GM23338 (cell line): ENCODE measurements at regions not wholly inside any gene's neighbourhood (a gene's known extent, or its start where the extent isn't known, plus 50 kb on each side); places are given as distances from the start of the nearest gene placed in this dataset.

Experiments
- ATAC-seq: fragments of 200-7000 bp; cut with Tn5 transposase; 3 replicates; pipeline ENCODE4 v1.9.1; 2020
- DNase-seq: peaks from one replicate; pipeline ENCODE4 v3.0.0-alpha.2; 2015; ENCODE audit warnings: low spot score
- H2AFZ ChIP-seq: fragments of 200-600 bp; sonication (generic); 2 replicates; pipeline ENCODE4 v1.8.0; 2016; ENCODE audit warnings: antibody characterized with exemption, mild to moderate bottlenecking, moderate library complexity
- H3F3A ChIP-seq: fragments of 200-600 bp; sonication (generic); replicated peaks from 2 replicates; pipeline ENCODE4 v1.8.0; 2017; ENCODE audit warnings: antibody characterized with exemption, mixed run types, low read depth
- H3K27ac ChIP-seq: fragments of 200-600 bp; sonication (generic); 2 replicates; pipeline ENCODE4 v1.6.1; 2016; ENCODE audit warnings: low read depth
- H3K27me3 ChIP-seq: fragments of 200-600 bp; sonication (generic); 2 replicates; pipeline ENCODE4 v1.8.0; 2016; ENCODE audit warnings: mild to moderate bottlenecking, mixed run types, moderate library complexity; ENCODE audit not compliant: insufficient read depth
- H3K36me3 ChIP-seq: fragments of 200-600 bp; sonication (generic); 2 replicates; pipeline ENCODE4 v1.8.0; 2016; ENCODE audit warnings: mild to moderate bottlenecking; ENCODE audit not compliant: insufficient read depth
- H3K4me1 ChIP-seq: fragments of 200-600 bp; sonication (generic); 2 replicates; pipeline ENCODE4 v1.8.0; 2016; ENCODE audit warnings: mild to moderate bottlenecking, moderate library complexity; ENCODE audit not compliant: insufficient read depth
- H3K4me2 ChIP-seq: fragments of 200-600 bp; sonication (generic); 2 replicates; pipeline ENCODE4 v1.7.1; 2017; ENCODE audit warnings: mixed run types
- H3K4me3 ChIP-seq: fragments of 200-600 bp; sonication (generic); 2 replicates; pipeline ENCODE4 v1.6.1; 2016; ENCODE audit warnings: mixed run types
- H3K79me2 ChIP-seq: fragments of 200-600 bp; sonication (generic); replicated peaks from 2 replicates; pipeline ENCODE4 v1.8.0; 2017; ENCODE audit warnings: mild to moderate bottlenecking; ENCODE audit not compliant: insufficient read depth
- H3K9me2 ChIP-seq: fragments of 200-600 bp; sonication (generic); 2 replicates; pipeline ENCODE4 v1.8.0; 2017; ENCODE audit not compliant: insufficient read depth
- H4K20me1 ChIP-seq: fragments of 200-600 bp; sonication (generic); replicated peaks from 2 replicates; pipeline ENCODE4 v1.8.0; 2017; ENCODE audit warnings: mild to moderate bottlenecking; ENCODE audit not compliant: insufficient read depth
- H3K27ac Mint-ChIP-seq: 2 replicates; pipeline ENCODE4 v1.8.0; 2020; ENCODE audit warnings: inconsistent platforms, mild to moderate bottlenecking, moderate library complexity, mixed read lengths
- H3K27me3 Mint-ChIP-seq: 3 replicates; pipeline ENCODE4 v1.8.0; 2022; ENCODE audit warnings: low read depth, mild to moderate bottlenecking, moderate library complexity, mixed read lengths, inconsistent platforms; ENCODE audit not compliant: insufficient read depth, poor library complexity
- H3K36me3 Mint-ChIP-seq: 3 replicates; pipeline ENCODE4 v1.8.0; 2021; ENCODE audit warnings: low read depth, mild to moderate bottlenecking, inconsistent platforms, moderate library complexity, mixed read lengths
- H3K4me1 Mint-ChIP-seq: 3 replicates; pipeline ENCODE4 v1.8.0; 2020; ENCODE audit warnings: mild to moderate bottlenecking, inconsistent platforms, mixed read lengths
- H3K4me3 Mint-ChIP-seq: 3 replicates; pipeline ENCODE4 v1.8.0; 2021; ENCODE audit warnings: moderate library complexity, mild to moderate bottlenecking, inconsistent platforms, mixed read lengths
- H3K9me3 Mint-ChIP-seq: 3 replicates; pipeline ENCODE4 v1.8.0; 2020; ENCODE audit warnings: moderate library complexity, mild to moderate bottlenecking, inconsistent platforms, mixed read lengths
- CREB1 ChIP-seq: fragments of 250-450 bp; sonication (Bioruptor Pico); IDR thresholded peaks from 2 replicates; pipeline ENCODE4 v1.5.0; 2020; ENCODE audit warnings: low read depth, mild to moderate bottlenecking, moderate library complexity
- EZH2 ChIP-seq: fragments of 200-600 bp; sonication (generic); IDR thresholded peaks from one replicate; pipeline ENCODE4 v1.8.0; 2017; ENCODE audit warnings: antibody characterized with exemption, mild to moderate bottlenecking, low read depth; ENCODE audit not compliant: unreplicated experiment
- EZH2phosphoT487 ChIP-seq: fragments of 200-600 bp; sonication (generic); IDR thresholded peaks from one replicate; pipeline ENCODE4 v1.8.1; 2018; ENCODE audit warnings: antibody characterized with exemption; ENCODE audit not compliant: unreplicated experiment
- JUNB ChIP-seq: IDR thresholded peaks from one replicate; pipeline ENCODE4 v1.6.1; 2016; ENCODE audit warnings: antibody characterized with exemption; ENCODE audit not compliant: unreplicated experiment
- NANOG ChIP-seq: IDR thresholded peaks from 2 replicates; pipeline ENCODE4 v1.6.1; 2016; ENCODE audit warnings: antibody characterized with exemption, borderline replicate concordance
- POLR2AphosphoS5 ChIP-seq: IDR thresholded peaks from 2 replicates; pipeline ENCODE4 v1.6.1; 2016; ENCODE audit warnings: antibody characterized with exemption, low read depth
- STAT1 ChIP-seq: IDR thresholded peaks from one replicate; pipeline ENCODE4 v1.6.1; 2016; ENCODE audit warnings: antibody characterized with exemption; ENCODE audit not compliant: unreplicated experiment
- ZNF114 ChIP-seq: fragments of 250-450 bp; sonication (Bioruptor Pico); IDR thresholded peaks from 2 replicates; pipeline ENCODE4 v1.5.0; 2020; ENCODE audit warnings: mild to moderate bottlenecking, moderate library complexity
- ZNF331 ChIP-seq: fragments of 250-450 bp; sonication (Bioruptor Pico); IDR thresholded peaks from 2 replicates; pipeline ENCODE4 v1.5.0; 2020; ENCODE audit warnings: low read depth, mild to moderate bottlenecking, moderate library complexity
- TF ChIP-seq, protein P1 (sequence below): IDR thresholded peaks from 2 replicates; pipeline ENCODE4 v1.6.1; 2016; ENCODE audit warnings: antibody characterized with exemption
- TF ChIP-seq, protein P2 (sequence below): fragments of 250-450 bp; sonication (Bioruptor Pico); IDR thresholded peaks from 2 replicates; pipeline ENCODE4 v1.5.0; 2020; ENCODE audit warnings: mild to moderate bottlenecking, moderate library complexity
- TF ChIP-seq, protein P3 (sequence below): IDR thresholded peaks from one replicate; pipeline ENCODE4 v1.6.1; 2018; ENCODE audit warnings: antibody characterized with exemption; ENCODE audit not compliant: unreplicated experiment
- TF ChIP-seq, protein P4 (sequence below), 2 experiments: fragments of 200-600 bp in 1 of 2; sonication (generic) in 1 of 2; conservative IDR thresholded peaks; 2 replicates each; pipeline versions ENCODE4 v1.5.1 to v1.6.1; 2016 to 2017; ENCODE audit warnings: antibody characterized with exemption in 2 of 2, low read depth in 2 of 2, mild to moderate bottlenecking in 2 of 2, moderate library complexity in 1 of 2

DNA sequence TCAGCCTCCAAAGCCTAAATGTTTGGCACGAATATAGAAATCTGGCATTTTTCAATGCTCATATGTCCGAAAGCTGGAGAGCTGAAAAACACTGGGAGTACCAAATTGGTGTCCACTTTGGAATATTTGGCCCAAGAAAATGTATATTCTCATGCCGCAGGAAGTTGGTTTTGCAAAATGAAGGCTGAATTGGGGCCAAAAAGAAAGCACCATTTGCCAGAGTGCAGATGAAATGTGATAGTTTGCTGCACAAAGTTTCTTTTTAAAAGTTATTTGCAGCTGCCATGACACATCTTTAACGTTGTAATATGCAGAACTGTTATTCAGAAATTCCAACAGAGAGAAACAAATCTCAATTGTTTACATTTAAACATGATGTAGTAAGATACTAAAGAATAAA is 124.2 kb upstream of the LYPLAL1 start (continued):
- no peak for TF ChIP-seq ZNF114 (CRISPR knock-in tag)

DNA sequence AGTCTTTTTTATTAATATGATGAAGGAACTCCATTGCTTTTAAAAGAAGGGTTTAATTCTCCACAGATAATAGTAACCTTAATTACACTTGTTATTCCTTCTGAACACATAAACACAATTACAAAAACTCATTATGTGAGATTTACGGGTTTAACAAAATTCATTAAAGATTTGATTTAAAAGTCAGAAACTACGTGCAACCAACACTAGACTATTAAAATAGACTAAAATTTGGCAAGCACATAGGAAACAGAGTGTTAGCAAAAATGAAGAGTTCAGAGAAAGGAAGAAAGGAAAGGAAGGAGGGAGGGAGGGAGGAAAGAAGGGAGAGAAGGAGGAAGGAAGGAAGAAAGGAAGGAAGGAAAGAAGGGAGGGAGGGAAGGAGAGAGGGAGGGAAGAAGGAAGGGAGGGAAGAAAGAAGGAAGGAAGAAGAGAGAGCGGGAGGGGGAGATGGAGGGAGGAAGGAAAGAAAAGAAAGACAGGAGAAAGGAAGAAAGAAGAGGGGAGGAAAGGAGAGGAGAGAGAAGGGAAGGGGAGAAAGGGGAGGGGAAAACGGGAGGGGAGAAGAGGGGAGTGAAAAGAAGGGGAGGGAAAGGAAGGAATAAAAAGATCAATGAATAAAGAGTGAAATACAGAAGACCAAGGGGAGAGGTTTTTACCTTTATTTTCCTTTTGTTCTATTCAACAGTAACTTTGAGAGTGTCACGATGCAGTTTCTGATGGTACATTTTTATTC is 123.4 kb upstream of the LYPLAL1 start:
- H3K27me3 Mint-ChIP-seq: no peaks in the 10 kb centered on the region
- no peak overlapping the region for H3K4me3 ChIP-seq
- no peaks in the 10 kb centered on the region for H3K27me3 ChIP-seq
- H3K27ac ChIP-seq: no peak overlapping the region
- H3K27ac Mint-ChIP-seq: no peak overlapping the region
- no peaks in the 10 kb centered on the region for H3K36me3 ChIP-seq
- no peaks in the 10 kb centered on the region; the same call in 1 of the 2 replicates for H3K9me2 ChIP-seq
- H3K36me3 Mint-ChIP-seq: no peaks in the 10 kb centered on the region
- no peak for TF ChIP-seq STAT1
- no peak for TF ChIP-seq ZNF114 (CRISPR knock-in tag)
- no peak for TF ChIP-seq EZH2phosphoT487
- TF ChIP-seq POLR2AphosphoS5: no peak
- no peak for TF ChIP-seq ZNF331
- TF ChIP-seq JUNB: no peak
- TF ChIP-seq NANOG: no peak
- TF ChIP-seq CREB1 (CRISPR knock-in tag): no peak
- TF ChIP-seq, protein P1, sequence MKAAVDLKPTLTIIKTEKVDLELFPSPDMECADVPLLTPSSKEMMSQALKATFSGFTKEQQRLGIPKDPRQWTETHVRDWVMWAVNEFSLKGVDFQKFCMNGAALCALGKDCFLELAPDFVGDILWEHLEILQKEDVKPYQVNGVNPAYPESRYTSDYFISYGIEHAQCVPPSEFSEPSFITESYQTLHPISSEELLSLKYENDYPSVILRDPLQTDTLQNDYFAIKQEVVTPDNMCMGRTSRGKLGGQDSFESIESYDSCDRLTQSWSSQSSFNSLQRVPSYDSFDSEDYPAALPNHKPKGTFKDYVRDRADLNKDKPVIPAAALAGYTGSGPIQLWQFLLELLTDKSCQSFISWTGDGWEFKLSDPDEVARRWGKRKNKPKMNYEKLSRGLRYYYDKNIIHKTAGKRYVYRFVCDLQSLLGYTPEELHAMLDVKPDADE: no peak
- TF ChIP-seq, protein P2, sequence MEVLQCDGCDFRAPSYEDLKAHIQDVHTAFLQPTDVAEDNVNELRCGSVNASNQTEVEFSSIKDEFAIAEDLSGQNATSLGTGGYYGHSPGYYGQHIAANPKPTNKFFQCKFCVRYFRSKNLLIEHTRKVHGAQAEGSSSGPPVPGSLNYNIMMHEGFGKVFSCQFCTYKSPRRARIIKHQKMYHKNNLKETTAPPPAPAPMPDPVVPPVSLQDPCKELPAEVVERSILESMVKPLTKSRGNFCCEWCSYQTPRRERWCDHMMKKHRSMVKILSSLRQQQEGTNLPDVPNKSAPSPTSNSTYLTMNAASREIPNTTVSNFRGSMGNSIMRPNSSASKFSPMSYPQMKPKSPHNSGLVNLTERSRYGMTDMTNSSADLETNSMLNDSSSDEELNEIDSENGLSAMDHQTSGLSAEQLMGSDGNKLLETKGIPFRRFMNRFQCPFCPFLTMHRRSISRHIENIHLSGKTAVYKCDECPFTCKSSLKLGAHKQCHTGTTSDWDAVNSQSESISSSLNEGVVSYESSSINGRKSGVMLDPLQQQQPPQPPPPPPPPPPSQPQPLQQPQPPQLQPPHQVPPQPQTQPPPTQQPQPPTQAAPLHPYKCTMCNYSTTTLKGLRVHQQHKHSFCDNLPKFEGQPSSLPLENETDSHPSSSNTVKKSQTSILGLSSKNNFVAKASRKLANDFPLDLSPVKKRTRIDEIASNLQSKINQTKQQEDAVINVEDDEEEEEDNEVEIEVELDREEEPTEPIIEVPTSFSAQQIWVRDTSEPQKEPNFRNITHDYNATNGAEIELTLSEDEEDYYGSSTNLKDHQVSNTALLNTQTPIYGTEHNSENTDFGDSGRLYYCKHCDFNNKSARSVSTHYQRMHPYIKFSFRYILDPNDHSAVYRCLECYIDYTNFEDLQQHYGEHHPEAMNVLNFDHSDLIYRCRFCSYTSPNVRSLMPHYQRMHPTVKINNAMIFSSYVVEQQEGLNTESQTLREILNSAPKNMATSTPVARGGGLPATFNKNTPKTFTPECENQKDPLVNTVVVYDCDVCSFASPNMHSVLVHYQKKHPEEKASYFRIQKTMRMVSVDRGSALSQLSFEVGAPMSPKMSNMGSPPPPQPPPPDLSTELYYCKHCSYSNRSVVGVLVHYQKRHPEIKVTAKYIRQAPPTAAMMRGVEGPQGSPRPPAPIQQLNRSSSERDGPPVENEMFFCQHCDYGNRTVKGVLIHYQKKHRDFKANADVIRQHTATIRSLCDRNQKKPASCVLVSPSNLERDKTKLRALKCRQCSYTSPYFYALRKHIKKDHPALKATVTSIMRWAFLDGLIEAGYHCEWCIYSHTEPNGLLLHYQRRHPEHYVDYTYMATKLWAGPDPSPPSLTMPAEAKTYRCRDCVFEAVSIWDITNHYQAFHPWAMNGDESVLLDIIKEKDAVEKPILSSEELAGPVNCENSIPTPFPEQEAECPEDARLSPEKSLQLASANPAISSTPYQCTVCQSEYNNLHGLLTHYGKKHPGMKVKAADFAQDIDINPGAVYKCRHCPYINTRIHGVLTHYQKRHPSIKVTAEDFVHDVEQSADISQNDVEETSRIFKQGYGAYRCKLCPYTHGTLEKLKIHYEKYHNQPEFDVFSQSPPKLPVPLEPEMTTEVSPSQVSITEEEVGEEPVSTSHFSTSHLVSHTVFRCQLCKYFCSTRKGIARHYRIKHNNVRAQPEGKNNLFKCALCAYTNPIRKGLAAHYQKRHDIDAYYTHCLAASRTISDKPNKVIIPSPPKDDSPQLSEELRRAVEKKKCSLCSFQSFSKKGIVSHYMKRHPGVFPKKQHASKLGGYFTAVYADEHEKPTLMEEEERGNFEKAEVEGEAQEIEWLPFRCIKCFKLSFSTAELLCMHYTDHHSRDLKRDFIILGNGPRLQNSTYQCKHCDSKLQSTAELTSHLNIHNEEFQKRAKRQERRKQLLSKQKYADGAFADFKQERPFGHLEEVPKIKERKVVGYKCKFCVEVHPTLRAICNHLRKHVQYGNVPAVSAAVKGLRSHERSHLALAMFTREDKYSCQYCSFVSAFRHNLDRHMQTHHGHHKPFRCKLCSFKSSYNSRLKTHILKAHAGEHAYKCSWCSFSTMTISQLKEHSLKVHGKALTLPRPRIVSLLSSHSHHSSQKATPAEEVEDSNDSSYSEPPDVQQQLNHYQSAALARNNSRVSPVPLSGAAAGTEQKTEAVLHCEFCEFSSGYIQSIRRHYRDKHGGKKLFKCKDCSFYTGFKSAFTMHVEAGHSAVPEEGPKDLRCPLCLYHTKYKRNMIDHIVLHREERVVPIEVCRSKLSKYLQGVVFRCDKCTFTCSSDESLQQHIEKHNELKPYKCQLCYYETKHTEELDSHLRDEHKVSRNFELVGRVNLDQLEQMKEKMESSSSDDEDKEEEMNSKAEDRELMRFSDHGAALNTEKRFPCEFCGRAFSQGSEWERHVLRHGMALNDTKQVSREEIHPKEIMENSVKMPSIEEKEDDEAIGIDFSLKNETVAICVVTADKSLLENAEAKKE: no peak
- TF ChIP-seq, protein P3, sequence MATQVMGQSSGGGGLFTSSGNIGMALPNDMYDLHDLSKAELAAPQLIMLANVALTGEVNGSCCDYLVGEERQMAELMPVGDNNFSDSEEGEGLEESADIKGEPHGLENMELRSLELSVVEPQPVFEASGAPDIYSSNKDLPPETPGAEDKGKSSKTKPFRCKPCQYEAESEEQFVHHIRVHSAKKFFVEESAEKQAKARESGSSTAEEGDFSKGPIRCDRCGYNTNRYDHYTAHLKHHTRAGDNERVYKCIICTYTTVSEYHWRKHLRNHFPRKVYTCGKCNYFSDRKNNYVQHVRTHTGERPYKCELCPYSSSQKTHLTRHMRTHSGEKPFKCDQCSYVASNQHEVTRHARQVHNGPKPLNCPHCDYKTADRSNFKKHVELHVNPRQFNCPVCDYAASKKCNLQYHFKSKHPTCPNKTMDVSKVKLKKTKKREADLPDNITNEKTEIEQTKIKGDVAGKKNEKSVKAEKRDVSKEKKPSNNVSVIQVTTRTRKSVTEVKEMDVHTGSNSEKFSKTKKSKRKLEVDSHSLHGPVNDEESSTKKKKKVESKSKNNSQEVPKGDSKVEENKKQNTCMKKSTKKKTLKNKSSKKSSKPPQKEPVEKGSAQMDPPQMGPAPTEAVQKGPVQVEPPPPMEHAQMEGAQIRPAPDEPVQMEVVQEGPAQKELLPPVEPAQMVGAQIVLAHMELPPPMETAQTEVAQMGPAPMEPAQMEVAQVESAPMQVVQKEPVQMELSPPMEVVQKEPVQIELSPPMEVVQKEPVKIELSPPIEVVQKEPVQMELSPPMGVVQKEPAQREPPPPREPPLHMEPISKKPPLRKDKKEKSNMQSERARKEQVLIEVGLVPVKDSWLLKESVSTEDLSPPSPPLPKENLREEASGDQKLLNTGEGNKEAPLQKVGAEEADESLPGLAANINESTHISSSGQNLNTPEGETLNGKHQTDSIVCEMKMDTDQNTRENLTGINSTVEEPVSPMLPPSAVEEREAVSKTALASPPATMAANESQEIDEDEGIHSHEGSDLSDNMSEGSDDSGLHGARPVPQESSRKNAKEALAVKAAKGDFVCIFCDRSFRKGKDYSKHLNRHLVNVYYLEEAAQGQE: no peak
- TF ChIP-seq EZH2: no peak
- TF ChIP-seq, protein P4, sequence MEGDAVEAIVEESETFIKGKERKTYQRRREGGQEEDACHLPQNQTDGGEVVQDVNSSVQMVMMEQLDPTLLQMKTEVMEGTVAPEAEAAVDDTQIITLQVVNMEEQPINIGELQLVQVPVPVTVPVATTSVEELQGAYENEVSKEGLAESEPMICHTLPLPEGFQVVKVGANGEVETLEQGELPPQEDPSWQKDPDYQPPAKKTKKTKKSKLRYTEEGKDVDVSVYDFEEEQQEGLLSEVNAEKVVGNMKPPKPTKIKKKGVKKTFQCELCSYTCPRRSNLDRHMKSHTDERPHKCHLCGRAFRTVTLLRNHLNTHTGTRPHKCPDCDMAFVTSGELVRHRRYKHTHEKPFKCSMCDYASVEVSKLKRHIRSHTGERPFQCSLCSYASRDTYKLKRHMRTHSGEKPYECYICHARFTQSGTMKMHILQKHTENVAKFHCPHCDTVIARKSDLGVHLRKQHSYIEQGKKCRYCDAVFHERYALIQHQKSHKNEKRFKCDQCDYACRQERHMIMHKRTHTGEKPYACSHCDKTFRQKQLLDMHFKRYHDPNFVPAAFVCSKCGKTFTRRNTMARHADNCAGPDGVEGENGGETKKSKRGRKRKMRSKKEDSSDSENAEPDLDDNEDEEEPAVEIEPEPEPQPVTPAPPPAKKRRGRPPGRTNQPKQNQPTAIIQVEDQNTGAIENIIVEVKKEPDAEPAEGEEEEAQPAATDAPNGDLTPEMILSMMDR (conservative IDR thresholded peaks at IDR 0.05; ENCODE audit: low read depth in 2 of 2): no peak
- no peaks in the 10 kb centered on the region for H3F3A ChIP-seq
- no peak overlapping the region for H2AFZ ChIP-seq
- H3K4me3 Mint-ChIP-seq: no peak overlapping the region
- H3K4me2 ChIP-seq: no peak overlapping the region
- no peak for DNase-seq
- no peaks in the 10 kb centered on the region for H4K20me1 ChIP-seq
- no peak for ATAC-seq
- H3K9me3 Mint-ChIP-seq: no peaks in the 10 kb centered on the region
- H3K4me1 ChIP-seq: no peaks in the 10 kb centered on the region
- no peaks in the 10 kb centered on the region for H3K79me2 ChIP-seq
- no peaks in the 10 kb centered on the region for H3K4me1 Mint-ChIP-seq
